HG02571 (cell line): ENCODE measurements at regions not wholly inside any gene's neighbourhood (a gene's known extent, or its start where the extent isn't known, plus 50 kb on each side); places are given as distances from the start of the nearest gene placed in this dataset.
"Not testable (repeated sequence)": the region's sequence is repeated elsewhere in the genome, so short reads cannot be mapped to it uniquely, and the experiment has no call there.

ENCODE experiments used
- ATAC-seq: cut with Tn5 transposase; IDR thresholded peaks from one replicate; pipeline ENCODE4 v1.9.1; 2021; ENCODE audit warnings: mild to moderate bottlenecking, moderate library complexity; ENCODE audit not compliant: unreplicated experiment

GRCh38 chr4:123667496-123667895 lies 270.9 kb downstream of the SPRY1 start:
- no peak for ATAC-seq

DNA sequence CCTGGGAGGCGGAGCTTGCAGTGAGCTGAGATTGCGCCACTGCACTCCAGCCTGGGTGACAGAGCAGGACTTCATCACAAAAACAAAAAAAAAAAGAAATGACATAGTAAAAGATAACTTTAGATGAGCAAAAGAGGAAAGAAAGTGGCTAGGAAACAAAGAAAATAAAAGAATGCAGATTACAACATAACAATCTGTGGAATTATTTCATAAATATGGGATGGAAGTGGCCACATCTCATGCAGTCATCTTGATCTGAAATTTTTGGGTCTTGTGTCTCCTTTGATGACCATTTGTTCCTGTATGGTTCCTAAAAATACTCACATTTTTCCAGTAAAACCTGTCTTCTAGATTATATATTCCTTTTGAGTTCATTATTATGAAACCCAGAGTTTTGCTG lies 271.4 kb downstream of the SPRY1 start:
- no peak for ATAC-seq

- ATAC-seq, result peak; percentile 95
Observed at GRCh38 chr4:123671636-123672404, 275.2 kb downstream of the SPRY1 start.

DNA sequence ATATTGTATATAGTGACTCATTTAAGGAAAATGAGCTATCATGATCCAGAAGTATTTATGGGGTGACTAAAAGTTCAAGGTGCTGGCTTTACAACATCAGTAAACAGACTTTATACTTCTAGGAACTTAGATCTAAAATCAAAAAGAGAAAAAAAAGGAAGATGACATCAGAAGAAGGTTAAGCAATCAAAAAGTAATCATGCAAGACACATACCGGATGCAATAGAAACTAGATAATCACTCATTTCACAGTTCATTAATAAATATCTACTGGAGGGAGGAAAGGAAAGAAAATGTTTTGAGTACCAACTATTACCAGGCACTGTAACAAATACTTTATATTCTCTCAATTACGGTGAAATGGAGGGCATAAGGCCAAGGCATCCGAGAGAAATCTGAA lies 276.4 kb downstream of the SPRY1 start:
- no peak for ATAC-seq

GRCh38 chr4:123673971-123674370 lies 277.4 kb downstream of the SPRY1 start:
- ATAC-seq, result no peak

- no peak for ATAC-seq
Observed at GRCh38 chr4:123674762-123675465, 278.3 kb downstream of the SPRY1 start.

DNA sequence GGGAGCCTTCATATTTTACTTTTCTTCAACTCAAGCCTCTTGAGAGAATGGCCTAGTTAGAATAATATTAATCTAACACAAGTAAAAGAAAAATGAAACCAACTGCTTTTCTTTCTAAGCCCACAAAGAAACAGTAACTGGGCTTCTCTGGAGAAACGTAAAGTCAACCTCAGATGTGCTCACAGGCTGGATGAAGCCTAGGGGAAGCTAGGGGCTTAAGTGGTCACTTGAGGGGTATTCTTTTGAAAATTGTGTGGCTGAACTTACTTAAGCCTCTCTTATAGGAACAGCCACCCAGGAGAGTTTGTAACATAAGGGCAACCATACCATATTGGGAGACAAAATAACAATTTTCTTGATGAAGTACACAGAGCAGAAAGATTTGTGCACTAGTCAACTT lies 279.0 kb downstream of the SPRY1 start:
- no peak for ATAC-seq

DNA sequence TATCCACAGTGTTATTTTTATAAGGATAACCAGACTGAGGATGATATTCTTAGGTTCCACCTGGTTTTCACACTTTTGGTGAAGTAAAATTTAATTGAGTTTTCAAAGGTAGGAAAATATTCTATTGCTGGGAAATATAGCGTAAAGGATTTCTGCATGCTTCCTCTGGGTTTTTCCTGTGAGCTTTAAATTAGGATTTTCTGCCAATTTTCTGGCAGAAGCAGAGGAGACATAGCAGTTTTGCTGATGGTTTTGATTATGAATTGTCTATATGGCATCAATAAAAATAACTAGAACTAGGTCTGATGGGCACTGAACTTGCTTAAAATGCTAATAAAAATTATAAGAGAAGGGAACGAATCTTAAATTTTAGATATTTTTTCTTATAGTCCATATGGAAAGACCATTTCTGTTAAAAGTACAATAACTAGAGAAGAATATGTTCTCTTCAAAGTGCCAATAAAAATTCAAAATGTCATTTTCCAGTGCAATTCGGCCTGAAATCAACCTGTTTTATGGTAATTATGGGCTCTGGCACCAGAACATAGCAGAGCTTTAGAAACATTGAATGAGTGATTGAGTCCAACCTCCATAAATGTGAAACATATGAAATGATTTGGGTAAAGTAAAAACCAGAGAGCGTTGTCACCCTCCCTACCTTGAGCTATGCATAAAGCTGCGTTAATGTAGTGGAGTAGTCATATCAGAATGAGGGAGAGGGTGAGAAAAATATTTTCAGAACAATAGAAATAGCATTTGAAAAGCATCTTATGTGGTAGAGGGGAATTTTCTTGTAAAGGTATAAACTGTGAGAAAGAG lies 279.7 kb downstream of the SPRY1 start:
- ATAC-seq, result no peak

DNA sequence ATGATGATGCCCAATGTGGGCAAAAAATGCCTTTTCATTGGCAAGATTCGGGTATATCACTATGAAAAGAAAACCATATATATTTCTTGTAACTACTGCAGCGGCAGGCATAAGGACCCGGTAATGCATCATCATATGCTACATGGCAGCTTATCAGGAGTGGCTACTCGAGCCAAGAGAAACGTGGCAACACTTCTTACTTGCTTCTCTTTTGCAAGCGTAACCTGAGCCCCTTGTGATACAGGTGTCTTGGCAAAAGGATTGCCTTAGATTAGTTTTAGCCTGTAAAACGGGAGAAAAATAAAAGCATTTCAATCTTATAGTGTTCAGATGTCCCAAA lies 280.3 kb downstream of the SPRY1 start:
- ATAC-seq, result no peak

DNA sequence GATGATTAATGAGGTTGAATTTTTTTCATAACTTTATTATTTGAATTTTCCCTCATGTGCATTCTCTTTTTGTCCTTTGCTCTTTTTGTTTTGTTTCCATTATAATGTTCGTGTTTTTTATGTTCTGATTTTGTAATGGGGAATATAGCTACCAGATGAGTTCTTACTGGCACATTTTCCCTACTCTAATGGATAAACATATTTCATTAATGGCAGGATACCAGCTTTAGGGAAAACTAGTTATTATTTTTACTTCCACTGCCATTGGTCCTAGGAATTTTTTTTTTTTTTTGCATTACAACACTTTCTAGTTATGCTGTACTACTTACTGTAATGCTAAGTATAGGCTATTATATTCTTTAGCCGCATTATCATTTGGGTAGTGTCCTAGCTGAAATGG lies 286.3 kb downstream of the SPRY1 start:
- no peak for ATAC-seq

DNA sequence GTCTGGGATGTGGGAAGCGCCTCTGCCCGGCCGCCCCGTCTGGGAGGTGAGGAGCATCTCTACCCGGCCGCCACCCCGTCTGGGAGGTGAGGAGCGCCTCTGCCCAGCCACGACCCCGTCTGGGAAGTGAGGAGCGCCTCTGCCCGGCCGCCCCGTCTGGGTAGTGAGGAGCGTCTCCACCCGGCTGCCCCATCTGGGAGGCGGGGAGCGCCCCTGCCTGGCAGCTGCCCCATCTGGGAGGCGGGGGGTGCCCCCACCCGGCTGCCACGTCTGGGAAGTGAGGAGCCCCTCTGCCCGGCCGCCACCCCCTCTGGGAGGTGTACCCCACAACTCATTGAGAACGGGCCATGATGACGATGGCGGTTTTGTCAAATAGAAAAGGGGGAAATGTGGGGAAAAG lies 288.3 kb downstream of the SPRY1 start:
- ATAC-seq, result not testable (repeated sequence)

- not testable (repeated sequence) for ATAC-seq
Observed at GRCh38 chr4:123695531-123695930, 298.9 kb downstream of the SPRY1 start.

- ATAC-seq, result no peak
Observed at GRCh38 chr4:123696687-123697086, 300.1 kb downstream of the SPRY1 start.

GRCh38 chr4:123698556-123698955 lies 302.0 kb downstream of the SPRY1 start:
- no peak for ATAC-seq

GRCh38 chr4:123699880-123700771 lies 303.5 kb downstream of the SPRY1 start:
- ATAC-seq, result no peak

DNA sequence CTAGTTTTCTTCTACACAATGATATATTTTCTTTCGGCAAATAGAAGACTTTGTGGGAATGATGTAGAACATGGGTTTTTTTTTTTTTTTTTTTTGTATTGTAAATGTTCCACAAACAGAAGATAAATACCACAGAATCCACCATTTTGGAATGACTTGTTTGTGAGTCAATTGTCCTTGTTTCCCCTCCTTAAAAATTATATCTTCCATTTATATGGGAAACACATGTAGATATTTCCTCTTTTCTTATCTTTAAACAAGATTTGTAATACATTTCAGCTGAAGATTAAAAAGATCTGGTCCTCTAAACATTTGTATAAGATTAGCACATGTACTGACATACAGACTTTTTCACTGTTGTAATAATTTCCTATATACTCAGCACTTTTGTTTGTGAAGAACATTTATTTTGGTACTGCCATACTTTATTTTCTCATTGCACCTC lies 304.6 kb downstream of the SPRY1 start:
- no peak for ATAC-seq

DNA sequence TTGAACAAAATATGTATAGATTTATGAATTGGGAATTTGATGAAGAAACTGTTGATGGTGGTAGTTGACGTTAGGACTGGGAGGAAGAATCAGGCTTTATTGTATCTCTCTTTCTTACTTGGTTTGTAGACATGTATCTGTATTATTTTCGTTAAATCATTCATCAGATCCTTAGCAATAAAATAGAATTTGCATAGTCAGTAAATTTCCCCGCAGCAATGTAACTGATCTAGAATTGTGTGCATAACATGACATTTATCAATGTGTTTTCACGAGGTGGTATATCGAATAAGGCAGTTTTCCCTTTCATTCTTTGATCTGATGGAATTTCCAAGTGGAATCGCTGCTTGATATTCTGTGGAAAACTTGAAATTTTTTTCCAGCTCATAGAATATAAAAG lies 308.8 kb downstream of the SPRY1 start:
- no peak for ATAC-seq

GRCh38 chr4:123706973-123707372 lies 310.4 kb downstream of the SPRY1 start:
- no peak for ATAC-seq

DNA sequence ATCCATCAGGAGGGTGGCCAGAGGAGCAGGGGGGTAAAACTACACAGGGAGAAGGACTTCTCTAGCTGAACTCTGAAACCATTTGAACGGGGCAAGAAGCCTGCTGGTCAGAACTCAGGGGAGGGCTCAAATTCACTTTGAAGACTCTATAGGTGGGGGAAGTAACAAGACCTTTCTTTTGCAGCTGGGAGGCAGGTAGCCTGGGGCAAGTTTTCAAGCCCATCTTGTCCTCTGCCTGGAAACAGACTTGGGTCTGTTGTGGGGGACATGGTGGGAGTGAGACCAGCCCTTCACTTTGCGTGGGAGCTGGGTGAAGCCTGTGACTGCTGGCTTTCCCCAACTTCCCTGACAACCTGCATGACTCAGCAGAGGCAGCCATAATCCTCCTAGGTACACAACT lies 312.3 kb downstream of the SPRY1 start:
- no peak for ATAC-seq

GRCh38 chr4:123709336-123709735 lies 312.7 kb downstream of the SPRY1 start:
- ATAC-seq, result no peak

- no peak for ATAC-seq
Observed at GRCh38 chr4:123731035-123731434, 334.4 kb downstream of the SPRY1 start.
